ENCODE measurements at regions not wholly inside any gene's neighbourhood (a gene's known extent, or its start where the extent isn't known, plus 50 kb on each side); places are given as distances from the start of the nearest gene placed in this dataset.

GRCh38 chrX:18017411-18017810, 156.3 kb upstream of the RAI2 start:
- TF ChIP-seq CTCF (IDR thresholded peaks at IDR 0.05) = no peak
- TF ChIP-seq POLR2A (IDR thresholded peaks at IDR 0.05) = no peak

Measured in uterus (tissue), 2 donors.